Transverse colon (tissue), 4 donors: ENCODE measurements at regions not wholly inside any gene's neighbourhood (a gene's known extent, or its start where the extent isn't known, plus 50 kb on each side); places are given as distances from the start of the nearest gene placed in this dataset.

Source experiments
- DNase-seq: peaks from one replicate; pipeline ENCODE4 v3.0.0-alpha.2; 2019
- H3K27ac ChIP-seq, 4 donors: fragments of 200-600 bp; sonication (generic); 2 replicates each; pipeline ENCODE4 v1.5.1; 2016 to 2018; ENCODE audit warnings: inconsistent platforms in 4 of 4
- H3K27me3 ChIP-seq: fragments of 200-600 bp; sonication (generic); 2 replicates; pipeline ENCODE4 v1.5.1; 2017; ENCODE audit warnings: inconsistent platforms
- H3K36me3 ChIP-seq, 4 donors: fragments of 200-600 bp; sonication (generic); 2 replicates each; pipeline ENCODE4 v1.5.1; 2017 to 2019; ENCODE audit warnings: inconsistent platforms in 4 of 4
- H3K4me1 ChIP-seq, 4 donors: fragments of 200-600 bp; sonication (generic); 2 replicates each; pipeline ENCODE4 v1.5.1; 2017 to 2020; ENCODE audit warnings: inconsistent platforms in 4 of 4
- H3K4me3 ChIP-seq, 4 donors: fragments of 200-600 bp; sonication (generic); 1 replicate in 1 of 4; 2 replicates in 3 of 4; pipeline versions ENCODE4 v1.5.1 to v1.6.1; 2017 to 2019; ENCODE audit warnings: inconsistent platforms in 4 of 4
- H3K9me3 ChIP-seq, 2 donors: fragments of 200-600 bp; sonication (generic); 2 replicates each; pipeline ENCODE4 v1.5.1; 2017 to 2019; ENCODE audit warnings: inconsistent platforms in 2 of 2
- CTCF ChIP-seq, 5 experiments: fragments of 200-600 bp in 3 of 5; fragments of 450-650 bp in 2 of 5; sonication (generic) in 3 of 5; IDR thresholded peaks; 1 replicate in 2 of 5; 2 replicates in 3 of 5; pipeline ENCODE4 v1.5.1; 2016 to 2017; ENCODE audit warnings: antibody characterized with exemption in 5 of 5, inconsistent platforms in 3 of 5, mild to moderate bottlenecking in 2 of 5, moderate library complexity in 1 of 5
- EP300 ChIP-seq: sonication (generic); formaldehyde crosslinking; IDR thresholded peaks from one replicate; pipeline ENCODE4 v1.6.1; 2017; ENCODE audit warnings: antibody characterized with exemption, low read depth
- POLR2A ChIP-seq: fragments of 450-650 bp; IDR thresholded peaks from one replicate; pipeline ENCODE4 v1.6.1; 2016; ENCODE audit warnings: antibody characterized with exemption, mild to moderate bottlenecking, moderate library complexity
- POLR2AphosphoS5 ChIP-seq, 3 donors: sonication (generic); formaldehyde crosslinking; IDR thresholded peaks; one replicate each; pipeline ENCODE4 v1.6.1; 2016; ENCODE audit warnings: antibody characterized with exemption in 3 of 3
- WGBS, 2 donors: methylation state at CpG; one replicate each; pipeline ENCODE4 v1.1.5; 2018; ENCODE audit warnings: low coverage in 1 of 2; 5-methylcytosine and 5-hydroxymethylcytosine counted together
- in situ Hi-C, 4 donors: fragments of 200-750 bp; cut with MboI; loops; one replicate each; pipeline versions ENCODE4 v1.15.0 to v1.15.1; 2017; ENCODE audit warnings: low sequenced_read_pairs in 3 of 4, low pct_ligation_motif_present in 1 of 4, low pct_unique_long_range_greater_than_20kb in 1 of 4
- intact Hi-C: fragments of 100-400 bp; cut with DNase I; formaldehyde crosslinking; loops from one replicate; pipeline ENCODE4 v1.15.1; 2023; ENCODE audit warnings: low total_unique reads

- intact Hi-C loops, result no loop called here
- no peaks in the 10 kb centered on the region for H3K27me3 ChIP-seq
- no peaks in the 10 kb centered on the region for H3K36me3 ChIP-seq
- H3K27ac ChIP-seq, result no peak overlapping the region
- in situ Hi-C loops, result no loop called here
- no peaks in the 10 kb centered on the region for H3K9me3 ChIP-seq
- 85% methylated on average over 2 of the region's 2 CpGs; no CpG with 5 or more reads in 1 of the 2 donors for WGBS, 2 donors
- no peak for TF ChIP-seq POLR2AphosphoS5 (IDR thresholded peaks at IDR 0.05)
- no peak for TF ChIP-seq CTCF (IDR thresholded peaks at IDR 0.05)
- TF ChIP-seq EP300, result no peak
- TF ChIP-seq POLR2A, result no peak
- DNase-seq, result no peak
- no peak overlapping the region for H3K4me3 ChIP-seq
- no peaks in the 10 kb centered on the region for H3K4me1 ChIP-seq
Measured at GRCh38 chr2:117512307-117512706, 302.2 kb upstream of the DDX18 start.

- in situ Hi-C loops, result no loop called here
- intact Hi-C loops, result no loop called here
- no peak for TF ChIP-seq CTCF (IDR thresholded peaks at IDR 0.05)
- TF ChIP-seq POLR2A, result no peak
- H3K27ac ChIP-seq, result no peak overlapping the region
- no peaks in the 10 kb centered on the region for H3K27me3 ChIP-seq
- DNase-seq, result no peak
- no peaks in the 10 kb centered on the region for H3K9me3 ChIP-seq
- WGBS, 2 donors, result 68 to 75% methylated on average over 1 of the region's 1 CpG
- no peaks in the 10 kb centered on the region for H3K36me3 ChIP-seq
- no peaks in the 10 kb centered on the region for H3K4me1 ChIP-seq
- H3K4me3 ChIP-seq, result no peak overlapping the region
Measured at GRCh38 chr2:117514371-117514770, 300.1 kb upstream of the DDX18 start.

- Histone ChIP-seq H3K4me3 (no peak overlapping the region), H3K36me3 (no peaks in the 10 kb centered on the region), H3K9me3 (no peaks in the 10 kb centered on the region), H3K4me1 (peaks cover 3 to 13% (median 7%) of the 10 kb centered on the region in 4 donors), H3K27me3 (no peaks in the 10 kb centered on the region), H3K27ac (no peak overlapping the region)
- no peak for TF ChIP-seq POLR2A
- no peak for TF ChIP-seq CTCF (IDR thresholded peaks at IDR 0.05)
- no peak for TF ChIP-seq POLR2AphosphoS5 (IDR thresholded peaks at IDR 0.05)
- in situ Hi-C loops, result no loop called here
- WGBS, 2 donors, result 19 to 29% methylated on average over 1 of the region's 1 CpG
- no peak for DNase-seq
- intact Hi-C loops, result no loop called here
Measured at GRCh38 chr2:117519238-117519637, 295.3 kb upstream of the DDX18 start.

- DNase-seq, result no peak
- intact Hi-C loops (no loop called here), in situ Hi-C loops (no loop called here)
- no peak overlapping the region for H3K4me3 ChIP-seq
- H3K4me1 ChIP-seq, result peaks cover 3 to 13% (median 7%) of the 10 kb centered on the region in 4 donors
- TF ChIP-seq EP300 (no peak), POLR2AphosphoS5 (IDR thresholded peaks at IDR 0.05) (no peak), POLR2A (no peak), CTCF (IDR thresholded peaks at IDR 0.05) (no peak)
- no peaks in the 10 kb centered on the region for H3K9me3 ChIP-seq
- H3K36me3 ChIP-seq, result no peaks in the 10 kb centered on the region
- H3K27me3 ChIP-seq, result no peaks in the 10 kb centered on the region
- no peak overlapping the region for H3K27ac ChIP-seq
Measured at GRCh38 chr2:117519721-117520120, 294.8 kb upstream of the DDX18 start.
